ENCODE measurements at regions not wholly inside any gene's neighbourhood (a gene's known extent, or its start where the extent isn't known, plus 50 kb on each side); places are given as distances from the start of the nearest gene placed in this dataset.

DNA sequence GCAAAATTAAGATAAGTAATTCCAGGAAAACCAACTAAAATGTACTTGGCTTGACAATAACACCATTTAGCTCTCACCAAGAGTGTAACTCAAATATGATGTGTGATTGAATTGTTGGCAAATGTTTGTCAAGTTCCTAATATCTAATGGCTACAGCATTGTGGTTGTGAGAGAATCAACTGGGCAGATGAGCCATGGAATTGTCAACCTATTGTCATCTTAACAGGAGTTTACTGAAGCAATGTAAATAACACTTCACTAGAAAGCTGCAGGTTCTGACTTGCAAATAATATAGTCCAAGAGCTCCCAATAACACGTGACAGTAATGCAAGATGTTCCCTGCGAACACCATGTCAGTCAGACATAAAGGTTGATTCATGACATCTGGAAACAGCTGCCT is 495.2 kb upstream of the MEIS1 start:
- TF ChIP-seq, protein P1, sequence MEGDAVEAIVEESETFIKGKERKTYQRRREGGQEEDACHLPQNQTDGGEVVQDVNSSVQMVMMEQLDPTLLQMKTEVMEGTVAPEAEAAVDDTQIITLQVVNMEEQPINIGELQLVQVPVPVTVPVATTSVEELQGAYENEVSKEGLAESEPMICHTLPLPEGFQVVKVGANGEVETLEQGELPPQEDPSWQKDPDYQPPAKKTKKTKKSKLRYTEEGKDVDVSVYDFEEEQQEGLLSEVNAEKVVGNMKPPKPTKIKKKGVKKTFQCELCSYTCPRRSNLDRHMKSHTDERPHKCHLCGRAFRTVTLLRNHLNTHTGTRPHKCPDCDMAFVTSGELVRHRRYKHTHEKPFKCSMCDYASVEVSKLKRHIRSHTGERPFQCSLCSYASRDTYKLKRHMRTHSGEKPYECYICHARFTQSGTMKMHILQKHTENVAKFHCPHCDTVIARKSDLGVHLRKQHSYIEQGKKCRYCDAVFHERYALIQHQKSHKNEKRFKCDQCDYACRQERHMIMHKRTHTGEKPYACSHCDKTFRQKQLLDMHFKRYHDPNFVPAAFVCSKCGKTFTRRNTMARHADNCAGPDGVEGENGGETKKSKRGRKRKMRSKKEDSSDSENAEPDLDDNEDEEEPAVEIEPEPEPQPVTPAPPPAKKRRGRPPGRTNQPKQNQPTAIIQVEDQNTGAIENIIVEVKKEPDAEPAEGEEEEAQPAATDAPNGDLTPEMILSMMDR (conservative IDR thresholded peaks at IDR 0.05) = no peak
- TF ChIP-seq ZFX (IDR thresholded peaks at IDR 0.05) = no peak

All from C4-2B (cell line).